Bone marrow (tissue), 2 donors: ENCODE measurements at regions not wholly inside any gene's neighbourhood (a gene's known extent, or its start where the extent isn't known, plus 50 kb on each side); places are given as distances from the start of the nearest gene placed in this dataset.

Experiments
- DNase-seq, 2 donors: peaks; one replicate each; lab custom pipeline; 2025; lab: John Stamatoyannopoulos, UW

- DNase-seq, result no peak
These were observed 466.0 kb upstream of the NR2F2 start for GRCh38 chr15:95864467-95864886.

GRCh38 chr15:95865330-95865739 lies 465.2 kb upstream of the NR2F2 start:
- no peak for DNase-seq

GRCh38 chr15:95866711-95867440 lies 463.6 kb upstream of the NR2F2 start:
- no peak for DNase-seq

- DNase-seq, result no peak
These were observed 462.1 kb upstream of the NR2F2 start for GRCh38 chr15:95868450-95868849.

GRCh38 chr15:95868970-95869369 lies 461.5 kb upstream of the NR2F2 start:
- no peak for DNase-seq

GRCh38 chr15:95869920-95870319 lies 460.6 kb upstream of the NR2F2 start:
- no peak for DNase-seq

- no peak for DNase-seq
These were observed 458.1 kb upstream of the NR2F2 start for GRCh38 chr15:95872366-95872771.

GRCh38 chr15:95874637-95875036 lies 455.9 kb upstream of the NR2F2 start:
- no peak for DNase-seq

GRCh38 chr15:95875121-95875643 lies 455.3 kb upstream of the NR2F2 start:
- DNase-seq, result no peak

GRCh38 chr15:95880031-95880570 lies 450.4 kb upstream of the NR2F2 start:
- no peak for DNase-seq

- DNase-seq, result no peak
These were observed 449.9 kb upstream of the NR2F2 start for GRCh38 chr15:95880630-95881029.

- DNase-seq, result no peak
These were observed 447.4 kb upstream of the NR2F2 start for GRCh38 chr15:95883064-95883463.

- DNase-seq, result no peak
These were observed 446.2 kb upstream of the NR2F2 start for GRCh38 chr15:95884276-95884675.

- no peak for DNase-seq
These were observed 442.7 kb upstream of the NR2F2 start for GRCh38 chr15:95887666-95888390.

GRCh38 chr15:95888762-95889161 lies 441.7 kb upstream of the NR2F2 start:
- no peak for DNase-seq

- DNase-seq, result no peak
These were observed 436.0 kb upstream of the NR2F2 start for GRCh38 chr15:95894407-95894956.

- DNase-seq, result no peak
These were observed 435.0 kb upstream of the NR2F2 start for GRCh38 chr15:95895508-95895907.

- DNase-seq, result no peak
These were observed 432.8 kb upstream of the NR2F2 start for GRCh38 chr15:95897651-95898050.

GRCh38 chr15:95898761-95899160 lies 431.7 kb upstream of the NR2F2 start:
- DNase-seq, result no peak

GRCh38 chr15:95901271-95901670 lies 429.2 kb upstream of the NR2F2 start:
- no peak for DNase-seq

- DNase-seq, result no peak
These were observed 427.9 kb upstream of the NR2F2 start for GRCh38 chr15:95902606-95903005.

GRCh38 chr15:95903352-95903751 lies 427.1 kb upstream of the NR2F2 start:
- no peak for DNase-seq
